Immature natural killer cell (primary cell): ENCODE measurements at regions not wholly inside any gene's neighbourhood (a gene's known extent, or its start where the extent isn't known, plus 50 kb on each side); places are given as distances from the start of the nearest gene placed in this dataset.
A peak's percentile ranks its signal among the peaks of the same experiment; 100 is the strongest.

Experiments
- DNase-seq, 3 donors: peaks; one replicate each; pipeline ENCODE4 v3.0.0; 2022; ENCODE audit warnings: mixed read lengths in 1 of 3
- H3K27ac Mint-ChIP-seq, 6 donors: one replicate each; pipeline ENCODE4 v1.8.0; 2020; ENCODE audit warnings: mixed read lengths in 6 of 6, mild to moderate bottlenecking in 5 of 6, inconsistent platforms in 4 of 6, moderate library complexity in 3 of 6
- H3K27me3 Mint-ChIP-seq, 3 donors: one replicate each; pipeline ENCODE4 v1.8.0; 2020 to 2021; ENCODE audit warnings: low read depth in 3 of 3, mild to moderate bottlenecking in 3 of 3, mixed read lengths in 3 of 3, moderate library complexity in 3 of 3, inconsistent platforms in 1 of 3
- H3K36me3 Mint-ChIP-seq, 3 donors: one replicate each; pipeline ENCODE4 v1.8.0; 2020; ENCODE audit warnings: mixed read lengths in 3 of 3, inconsistent platforms in 2 of 3, mild to moderate bottlenecking in 2 of 3
- H3K4me1 Mint-ChIP-seq, 2 donors: one replicate each; pipeline ENCODE4 v1.8.0; 2020; ENCODE audit warnings: inconsistent platforms in 2 of 2, mild to moderate bottlenecking in 2 of 2, mixed read lengths in 2 of 2, moderate library complexity in 1 of 2
- H3K4me3 Mint-ChIP-seq, 5 donors: one replicate each; pipeline ENCODE4 v1.8.0; 2020; ENCODE audit warnings: mild to moderate bottlenecking in 5 of 5, mixed read lengths in 5 of 5, inconsistent platforms in 3 of 5, moderate library complexity in 3 of 5
- H3K9me3 Mint-ChIP-seq, 6 donors: one replicate each; pipeline ENCODE4 v1.8.0; 2020; ENCODE audit warnings: mild to moderate bottlenecking in 6 of 6, mixed read lengths in 6 of 6, inconsistent platforms in 4 of 6, moderate library complexity in 3 of 6

DNA sequence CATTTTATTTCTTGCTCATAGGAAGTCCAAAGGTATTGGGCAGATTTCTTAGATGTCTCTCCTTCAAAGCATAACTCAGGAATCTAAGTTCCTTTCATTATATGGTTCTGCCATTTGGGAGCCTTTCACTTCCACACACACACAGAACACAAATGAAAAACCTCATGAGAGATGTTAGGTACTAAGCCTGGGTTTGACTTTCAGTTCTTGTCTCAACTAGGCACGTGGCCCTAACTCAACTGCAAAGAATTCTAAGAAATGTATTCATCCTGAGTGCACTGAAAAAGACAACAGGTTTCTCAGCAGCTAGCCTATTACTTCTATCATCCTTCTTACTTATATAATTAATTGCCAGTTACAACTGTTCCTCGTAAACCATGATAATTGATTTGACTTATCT is 190.0 kb upstream of the SAMSN1 start:
- no peaks in the 10 kb centered on the region for H3K36me3 Mint-ChIP-seq
- no peaks in the 10 kb centered on the region for H3K4me1 Mint-ChIP-seq
- H3K9me3 Mint-ChIP-seq = no peaks in the 10 kb centered on the region
- H3K4me3 Mint-ChIP-seq = no peak overlapping the region
- no peak for DNase-seq
- peaks cover 0 to 2% (median 0%) of the 10 kb centered on the region in 3 donors for H3K27me3 Mint-ChIP-seq
- no peak overlapping the region for H3K27ac Mint-ChIP-seq

DNA sequence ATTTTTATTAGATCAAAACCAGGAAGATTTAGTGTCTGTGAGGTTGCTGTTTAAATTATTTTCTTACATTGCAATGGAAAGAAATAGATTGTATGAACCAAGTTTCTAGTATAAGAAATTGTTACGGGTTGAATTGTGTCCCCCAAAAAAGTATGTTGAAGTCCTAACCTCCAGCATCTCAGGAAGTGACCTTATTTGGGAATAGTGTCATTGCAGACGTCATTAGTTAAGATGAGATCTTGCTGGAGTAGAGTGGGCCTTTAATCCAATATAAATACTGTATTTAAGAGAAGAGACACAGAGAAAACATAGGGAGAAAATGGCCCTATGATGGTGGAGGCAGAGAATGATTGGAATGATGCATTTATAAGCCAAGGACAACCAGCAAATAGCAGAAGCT is 188.7 kb upstream of the SAMSN1 start:
- Mint-ChIP-seq H3K4me1 (no peaks in the 10 kb centered on the region), H3K36me3 (no peaks in the 10 kb centered on the region), H3K4me3 (no peak overlapping the region), H3K27me3 (peaks cover 0 to 2% (median 0%) of the 10 kb centered on the region in 3 donors), H3K27ac (no peak overlapping the region), H3K9me3 (no peaks in the 10 kb centered on the region)
- DNase-seq = no peak

DNA sequence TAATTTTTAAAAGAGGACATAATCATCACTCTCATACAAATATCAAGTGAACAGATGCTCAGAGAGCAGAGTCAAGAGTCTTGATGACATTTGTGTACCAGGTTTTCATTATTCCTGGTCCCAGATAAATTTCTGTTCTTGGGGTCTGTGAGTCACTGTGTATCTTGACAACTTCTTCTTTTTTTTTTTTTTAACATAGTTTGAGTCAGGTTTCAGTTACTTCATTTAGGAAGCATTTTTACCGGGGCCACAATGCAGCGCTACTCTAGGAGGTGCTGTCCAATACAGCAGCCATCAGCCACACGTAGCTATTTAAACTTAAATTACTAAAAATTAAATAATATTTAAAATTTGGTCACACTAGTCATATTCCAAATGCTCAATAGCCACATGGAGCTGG is 188.1 kb upstream of the SAMSN1 start:
- no peak overlapping the region for H3K4me3 Mint-ChIP-seq
- H3K9me3 Mint-ChIP-seq = no peaks in the 10 kb centered on the region
- H3K27me3 Mint-ChIP-seq = peaks cover 0 to 2% (median 0%) of the 10 kb centered on the region in 3 donors
- H3K27ac Mint-ChIP-seq = no peak overlapping the region
- DNase-seq = no peak
- H3K4me1 Mint-ChIP-seq = no peaks in the 10 kb centered on the region
- no peaks in the 10 kb centered on the region for H3K36me3 Mint-ChIP-seq

DNA sequence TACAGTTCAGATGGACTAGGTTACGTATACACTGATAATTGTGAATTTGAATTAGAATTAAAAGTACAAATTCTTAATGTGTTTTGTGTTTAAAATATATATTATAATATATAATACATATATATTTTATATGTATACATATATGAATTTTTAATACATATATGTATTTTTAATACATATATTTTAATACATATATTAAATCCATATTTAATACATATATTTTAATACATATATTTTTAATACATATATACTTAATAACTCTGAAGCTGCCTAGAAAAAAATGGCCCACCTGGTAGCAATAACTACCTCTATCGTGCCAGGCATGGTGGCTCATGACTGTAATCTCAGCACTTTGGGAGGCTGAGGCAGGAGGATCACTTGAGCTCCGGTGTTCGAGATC is 179.1 kb upstream of the SAMSN1 start:
- H3K9me3 Mint-ChIP-seq = no peaks in the 10 kb centered on the region
- H3K27ac Mint-ChIP-seq = no peak overlapping the region
- no peak overlapping the region for H3K4me3 Mint-ChIP-seq
- H3K36me3 Mint-ChIP-seq = no peaks in the 10 kb centered on the region
- no peak for DNase-seq
- no peaks in the 10 kb centered on the region for H3K27me3 Mint-ChIP-seq
- no peaks in the 10 kb centered on the region for H3K4me1 Mint-ChIP-seq

DNA sequence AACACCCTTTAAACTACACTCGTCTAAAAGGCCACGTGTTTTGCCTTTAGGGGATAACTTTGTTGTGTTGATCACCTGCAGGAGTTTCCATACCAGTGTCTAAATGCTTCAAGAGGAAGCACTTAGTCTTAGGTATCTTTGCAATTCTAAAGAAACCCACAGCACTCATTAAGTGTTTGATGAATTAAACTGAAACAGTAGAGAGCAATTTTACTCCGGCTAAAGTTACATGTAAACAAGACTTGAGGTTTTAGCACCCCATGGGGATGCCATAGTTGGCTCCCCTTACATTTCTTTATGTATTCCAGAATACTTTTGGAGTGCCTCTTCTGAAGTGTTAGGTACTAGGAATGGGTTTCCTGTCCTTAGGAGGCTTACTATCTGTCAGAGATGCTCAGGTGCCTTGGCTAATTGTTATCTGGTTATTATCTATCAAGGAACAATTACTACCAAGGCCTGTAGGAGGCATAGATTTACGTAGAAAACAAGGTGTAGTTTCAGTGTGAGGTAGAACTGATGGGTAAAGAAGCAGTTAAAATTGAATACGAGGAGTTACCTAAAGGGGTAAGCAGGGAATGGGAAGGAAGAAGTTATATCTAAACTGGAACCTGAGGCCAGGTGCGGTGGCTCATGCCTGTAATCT is 176.8 kb upstream of the SAMSN1 start:
- peaks cover 0 to 1% (median 0%) of the 10 kb centered on the region in 3 donors for H3K27me3 Mint-ChIP-seq
- no peaks in the 10 kb centered on the region for H3K36me3 Mint-ChIP-seq
- no peak overlapping the region for H3K27ac Mint-ChIP-seq
- no peak for DNase-seq
- no peak overlapping the region for H3K4me3 Mint-ChIP-seq
- H3K4me1 Mint-ChIP-seq = no peaks in the 10 kb centered on the region
- H3K9me3 Mint-ChIP-seq = no peaks in the 10 kb centered on the region

DNA sequence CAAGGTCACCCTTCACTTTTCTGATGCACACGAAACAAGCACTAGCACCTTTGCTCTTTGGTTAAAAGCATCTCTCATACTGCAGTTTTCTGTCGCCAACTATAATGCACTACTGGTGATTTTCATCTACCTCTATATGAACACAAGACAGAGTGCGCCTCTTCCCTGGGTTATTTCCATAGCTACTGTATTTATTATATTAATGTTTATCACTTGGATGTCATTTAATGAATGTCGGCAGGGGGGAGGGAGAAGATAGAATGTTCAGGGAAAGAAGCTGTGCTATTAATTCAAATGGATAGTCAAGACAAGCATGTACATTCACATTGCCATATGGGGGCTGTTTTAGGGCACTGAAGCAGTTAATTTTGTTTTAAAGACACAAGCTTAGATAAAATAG is 174.1 kb upstream of the SAMSN1 start:
- Mint-ChIP-seq H3K9me3 (no peaks in the 10 kb centered on the region), H3K27ac (no peak overlapping the region), H3K4me1 (no peaks in the 10 kb centered on the region), H3K36me3 (no peaks in the 10 kb centered on the region), H3K27me3 (peaks cover 0 to 2% (median 0%) of the 10 kb centered on the region in 3 donors), H3K4me3 (no peak overlapping the region)
- DNase-seq = no peak

DNA sequence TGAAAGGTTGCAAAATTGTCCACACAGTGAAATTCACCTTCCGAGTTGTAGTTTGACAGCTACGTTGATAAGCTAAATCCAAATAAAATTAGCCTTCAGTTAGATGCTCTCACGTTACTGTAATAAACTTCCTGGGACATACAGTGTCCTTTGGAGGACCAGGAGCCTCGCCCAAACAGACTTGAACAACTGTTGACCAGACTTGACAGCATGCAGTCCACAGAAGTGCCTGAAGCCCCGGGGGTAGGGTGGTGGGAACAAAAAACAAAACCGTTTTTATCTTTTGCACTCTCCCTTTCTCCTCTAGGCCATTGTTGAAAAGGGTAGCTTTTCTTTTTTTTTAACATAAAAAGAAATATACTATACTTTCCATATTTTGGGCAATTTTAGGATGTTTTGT is 172.8 kb upstream of the SAMSN1 start:
- no peaks in the 10 kb centered on the region for H3K4me1 Mint-ChIP-seq
- no peak overlapping the region for H3K4me3 Mint-ChIP-seq
- H3K27me3 Mint-ChIP-seq = peaks cover 0 to 3% (median 0%) of the 10 kb centered on the region in 3 donors
- H3K9me3 Mint-ChIP-seq = peaks cover 0 to 1% (median 0%) of the 10 kb centered on the region in 6 donors
- H3K27ac Mint-ChIP-seq = no peak overlapping the region
- DNase-seq = no peak
- no peaks in the 10 kb centered on the region for H3K36me3 Mint-ChIP-seq

DNA sequence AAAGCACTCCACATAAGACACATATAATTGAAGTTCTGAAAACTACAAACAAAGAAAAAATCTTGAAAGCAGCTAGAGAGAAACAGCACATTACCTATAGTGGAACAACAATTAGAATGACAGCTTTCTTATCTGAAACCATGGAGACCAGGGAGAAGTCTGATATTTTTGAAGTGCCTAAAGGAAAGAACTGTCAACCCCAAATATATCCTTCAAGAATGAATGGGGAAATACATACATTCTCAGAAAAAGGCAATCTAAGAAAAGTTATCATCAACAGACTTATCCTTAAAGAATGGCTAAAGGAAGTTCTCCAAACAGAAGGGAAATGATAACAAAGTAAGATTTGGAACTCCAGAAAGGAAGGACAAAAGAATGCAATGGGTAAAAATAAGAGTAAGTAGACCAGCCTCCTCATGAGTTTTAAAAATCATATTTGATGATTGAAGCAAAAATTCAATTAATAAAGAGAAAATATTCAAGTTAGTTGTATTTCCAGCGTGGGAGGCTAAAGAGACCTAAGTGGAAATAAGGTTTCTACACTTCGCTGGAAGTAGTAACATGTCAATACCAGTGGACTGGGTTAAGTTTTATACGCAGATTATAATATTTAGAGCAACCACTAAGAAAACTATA is 170.8 kb upstream of the SAMSN1 start:
- Mint-ChIP-seq H3K27ac (no peak overlapping the region), H3K4me1 (no peaks in the 10 kb centered on the region), H3K27me3 (peaks cover 0 to 3% (median 0%) of the 10 kb centered on the region in 3 donors), H3K9me3 (peaks cover 0 to 10% (median 3%) of the 10 kb centered on the region in 6 donors), H3K36me3 (no peaks in the 10 kb centered on the region), H3K4me3 (no peak overlapping the region)
- no peak for DNase-seq

DNA sequence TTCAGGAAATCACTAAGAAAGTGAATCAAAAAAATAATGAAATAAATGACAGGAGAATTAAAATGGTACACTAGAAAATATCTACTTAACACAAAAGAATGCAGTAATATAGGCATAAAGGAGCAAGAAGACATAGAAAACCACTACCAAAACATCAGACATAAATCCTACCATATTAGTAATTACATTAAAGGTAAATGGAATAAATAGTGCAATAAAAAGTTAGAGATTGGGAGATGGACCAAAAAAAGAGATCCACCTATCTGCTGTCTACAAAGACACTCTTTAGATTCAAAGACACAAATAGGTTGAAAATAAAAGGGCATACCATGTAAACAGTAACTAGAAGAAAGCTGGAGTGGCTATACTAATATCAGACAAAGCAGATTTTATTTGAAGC is 167.0 kb upstream of the SAMSN1 start:
- Mint-ChIP-seq H3K4me3 (no peak overlapping the region), H3K36me3 (no peaks in the 10 kb centered on the region), H3K4me1 (no peaks in the 10 kb centered on the region), H3K27me3 (peaks cover 0 to 2% (median 0%) of the 10 kb centered on the region in 3 donors), H3K27ac (no peak overlapping the region), H3K9me3 (peaks cover 0 to 10% (median 3%) of the 10 kb centered on the region in 6 donors)
- no peak for DNase-seq

DNA sequence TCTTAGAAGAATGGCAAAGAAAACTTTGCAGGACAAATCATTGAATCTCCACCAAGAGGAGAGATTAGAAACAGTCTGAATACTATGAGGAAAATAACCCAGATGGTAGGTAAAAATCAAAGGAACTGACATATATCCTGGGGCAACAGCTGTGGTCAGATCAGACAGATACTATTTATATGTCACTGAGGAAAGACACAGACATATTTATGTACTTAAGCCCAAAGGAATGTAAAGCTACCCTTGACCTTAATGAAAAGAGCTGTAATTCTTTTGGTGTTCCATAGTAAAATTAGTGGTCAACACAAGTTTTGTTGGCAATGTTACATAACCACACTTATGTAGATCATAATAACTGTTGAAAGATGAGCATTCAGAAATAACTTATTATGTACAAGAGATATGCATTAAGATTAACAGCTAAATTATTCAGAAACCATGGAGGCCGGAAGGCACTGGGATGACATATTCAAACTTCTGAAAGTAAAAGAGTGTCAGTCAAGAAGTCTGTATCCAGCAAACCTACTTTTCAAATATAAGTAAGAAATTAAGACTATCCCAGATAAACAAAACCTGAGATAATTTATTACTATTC is 166.1 kb upstream of the SAMSN1 start:
- no peak overlapping the region for H3K27ac Mint-ChIP-seq
- no peaks in the 10 kb centered on the region for H3K36me3 Mint-ChIP-seq
- H3K4me1 Mint-ChIP-seq = peaks cover 0 to under 1% of the 10 kb centered on the region in 2 donors
- no peak overlapping the region for H3K4me3 Mint-ChIP-seq
- peaks cover 0 to 2% (median 0%) of the 10 kb centered on the region in 3 donors for H3K27me3 Mint-ChIP-seq
- DNase-seq = no peak
- H3K9me3 Mint-ChIP-seq = peaks cover 0 to 10% (median 3%) of the 10 kb centered on the region in 6 donors

DNA sequence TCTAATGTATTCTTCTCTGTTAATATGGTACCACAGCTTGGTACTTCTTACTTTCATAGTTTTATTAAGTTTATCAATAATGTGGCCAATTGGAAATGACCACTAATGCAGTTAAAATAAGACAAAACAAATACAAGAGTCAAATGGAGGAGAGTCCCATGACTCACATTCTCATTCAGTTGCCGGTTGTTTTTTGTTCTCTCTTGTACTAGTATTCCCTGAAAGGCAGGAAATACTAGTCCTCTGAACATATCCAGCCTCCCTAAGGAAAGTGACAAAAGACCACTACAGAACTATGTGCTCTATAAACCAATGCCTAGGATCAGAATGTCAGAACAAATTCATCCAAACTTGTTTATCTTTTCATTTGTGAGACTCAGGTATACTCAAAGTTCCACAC is 165.2 kb upstream of the SAMSN1 start:
- H3K36me3 Mint-ChIP-seq = no peaks in the 10 kb centered on the region
- peaks cover 0 to 10% (median 3%) of the 10 kb centered on the region in 6 donors for H3K9me3 Mint-ChIP-seq
- H3K27ac Mint-ChIP-seq = no peak overlapping the region
- no peak overlapping the region for H3K4me3 Mint-ChIP-seq
- DNase-seq = no peak
- peaks cover 5 to 10% of the 10 kb centered on the region in 2 donors for H3K4me1 Mint-ChIP-seq
- peaks cover 0 to 2% (median 0%) of the 10 kb centered on the region in 3 donors for H3K27me3 Mint-ChIP-seq

DNA sequence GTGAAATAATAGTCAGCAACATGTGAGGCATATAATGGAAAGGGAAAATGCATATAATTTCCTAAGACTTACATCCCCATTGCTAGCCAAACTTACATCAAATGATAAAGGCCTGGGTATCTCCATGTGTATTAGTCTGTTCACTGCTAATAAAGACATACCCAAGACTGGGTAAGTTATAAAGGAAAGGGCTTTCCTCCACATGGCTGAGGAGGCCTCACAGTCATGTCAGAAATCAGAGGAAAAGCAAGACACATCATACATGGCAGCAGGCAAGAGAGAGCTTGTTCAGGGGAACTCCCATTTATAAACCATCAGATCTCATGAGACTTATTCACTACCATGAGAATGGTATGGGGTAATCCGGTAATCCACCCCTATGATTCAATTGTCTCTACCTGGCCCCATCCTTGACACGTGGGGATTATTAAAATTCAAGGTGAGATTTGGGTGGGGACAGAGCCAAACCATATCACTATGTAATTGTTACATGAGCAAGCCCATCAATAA is 161.5 kb upstream of the SAMSN1 start:
- Mint-ChIP-seq H3K36me3 (no peaks in the 10 kb centered on the region), H3K27me3 (no peaks in the 10 kb centered on the region), H3K9me3 (peaks cover 0 to 5% (median 0%) of the 10 kb centered on the region in 6 donors), H3K27ac (no peak overlapping the region), H3K4me1 (peaks cover 5 to 14% of the 10 kb centered on the region in 2 donors), H3K4me3 (no peak overlapping the region)
- no peak for DNase-seq

DNA sequence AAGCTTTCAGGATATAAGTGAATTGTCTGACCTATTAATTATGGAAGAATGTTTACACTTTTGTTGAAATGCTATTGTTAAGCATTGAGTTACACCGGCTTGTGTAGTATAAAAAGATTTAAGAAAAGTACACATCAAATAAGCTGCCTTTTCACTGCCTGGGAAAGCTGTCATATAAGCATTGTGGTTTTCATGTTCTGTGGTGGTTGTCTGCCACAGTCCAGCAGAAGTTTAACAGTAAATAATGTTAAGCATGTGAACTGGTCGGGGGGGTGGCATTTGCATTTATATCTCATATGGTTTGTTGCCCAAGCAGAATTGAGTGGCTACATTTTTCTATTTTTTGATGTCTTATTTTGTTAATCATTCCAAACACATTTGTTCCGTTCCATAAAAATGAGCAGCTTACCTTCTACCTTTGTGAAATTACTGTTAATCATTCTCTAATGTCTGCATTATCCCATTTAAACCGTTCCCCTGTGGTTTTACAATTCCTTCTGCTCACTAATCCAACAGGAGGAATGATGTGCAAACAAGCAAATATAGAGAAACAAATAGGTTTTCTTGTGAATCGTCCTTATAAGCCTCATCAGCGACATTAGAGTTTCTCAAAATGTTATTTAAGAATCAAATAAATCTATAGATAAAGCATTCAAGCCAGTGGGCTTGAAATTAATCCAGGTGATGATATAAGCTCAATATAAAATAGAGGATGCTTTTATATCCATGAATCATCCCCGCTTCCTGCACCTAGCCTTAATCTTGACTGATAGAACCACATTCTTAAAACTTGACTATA is 160.8 kb upstream of the SAMSN1 start:
- peak overlapping the region in 1 of 5 donors; percentile 47 for H3K4me3 Mint-ChIP-seq
- H3K9me3 Mint-ChIP-seq = peaks cover 0 to 2% (median 0%) of the 10 kb centered on the region in 6 donors
- peak overlapping the region in 1 of 6 donors; percentile 52 for H3K27ac Mint-ChIP-seq
- no peak for DNase-seq
- no peaks in the 10 kb centered on the region for H3K27me3 Mint-ChIP-seq
- no peaks in the 10 kb centered on the region for H3K36me3 Mint-ChIP-seq
- peaks cover 5 to 14% of the 10 kb centered on the region in 2 donors for H3K4me1 Mint-ChIP-seq
